Erythroblast (primary cell): ENCODE measurements at regions not wholly inside any gene's neighbourhood (a gene's known extent, or its start where the extent isn't known, plus 50 kb on each side); places are given as distances from the start of the nearest gene placed in this dataset.

Experiments used
- GATA1 ChIP-seq: IDR thresholded peaks from 2 replicates; pipeline ENCODE4 v1.6.1; 2011; ENCODE audit warnings: low read depth, mild to moderate bottlenecking, control low read depth, low read length, moderate library complexity
- POLR2A ChIP-seq: IDR thresholded peaks from 2 replicates; pipeline ENCODE4 v1.6.1; 2011; ENCODE audit warnings: mild to moderate bottlenecking, low read length

DNA sequence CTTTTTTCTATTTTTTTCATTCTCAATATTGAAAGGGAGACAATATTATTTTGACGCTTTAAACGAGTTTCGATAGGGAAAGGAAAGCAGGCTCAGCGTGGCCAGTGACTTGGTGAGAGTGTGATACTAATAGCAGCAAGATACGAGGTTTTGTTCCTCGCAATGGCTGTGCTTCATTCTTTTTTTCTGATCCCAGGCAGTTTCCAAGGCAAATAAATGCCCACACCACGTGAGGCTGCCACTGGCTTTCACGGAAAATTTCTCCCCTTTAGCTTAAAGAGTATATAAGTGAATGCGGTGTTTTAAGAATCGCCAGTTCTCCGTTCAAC lies 196.4 kb upstream of the ZNF184 start:
- TF ChIP-seq POLR2A = no peak
- TF ChIP-seq GATA1 = no peak
